ENCODE measurements at regions not wholly inside any gene's neighbourhood (a gene's known extent, or its start where the extent isn't known, plus 50 kb on each side); places are given as distances from the start of the nearest gene placed in this dataset.

DNA sequence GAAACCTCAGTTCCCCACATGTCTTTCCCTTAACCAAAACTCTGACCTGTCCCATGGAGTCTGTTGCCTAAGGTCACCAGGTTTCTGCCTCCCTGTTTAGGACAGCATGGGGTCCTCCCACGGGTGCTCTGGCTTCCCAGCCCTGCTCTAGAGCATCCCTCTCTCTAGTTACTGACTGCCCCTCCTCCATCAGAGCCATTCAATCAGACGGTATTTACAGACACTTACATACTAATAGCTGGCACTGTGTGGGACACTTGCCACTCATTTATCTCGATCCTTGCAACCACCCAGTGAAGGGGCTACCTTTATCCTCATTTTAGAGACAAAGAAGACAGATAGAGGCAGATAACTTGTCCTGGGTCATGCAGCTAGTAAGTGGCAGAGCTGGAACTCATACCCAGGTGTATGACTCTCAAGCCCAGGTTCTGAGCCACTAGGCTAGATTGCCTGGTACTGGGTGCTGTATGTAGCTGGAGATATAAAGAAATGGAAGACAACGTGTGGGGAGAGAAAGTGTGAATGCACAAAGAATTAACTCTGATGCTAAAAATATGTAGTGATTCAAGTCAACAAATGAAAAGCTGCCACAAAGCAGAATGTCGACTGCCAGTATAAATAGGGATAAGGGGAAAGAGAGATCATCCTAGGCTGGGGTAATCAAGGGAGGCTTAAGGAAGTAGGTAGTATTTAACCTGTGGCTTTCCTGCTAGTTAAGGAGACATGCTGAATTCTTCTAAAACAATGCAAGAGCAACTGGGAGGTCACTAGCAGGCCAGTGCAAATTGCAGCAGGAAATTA is 52.5 kb upstream of the PDE8B start:
- ATAC-seq (replicated peaks in 1 of 2) (no peak), DNase-seq (no peak)
- H3K27ac Mint-ChIP-seq: no peak overlapping the region
- peaks cover 30% of the 10 kb centered on the region for H3K4me1 Mint-ChIP-seq (ENCODE audit: low read depth)
- peaks cover 7% of the 10 kb centered on the region for H3K27me3 Mint-ChIP-seq (ENCODE audit: low read depth)
- no peaks in the 10 kb centered on the region for H3K9me3 Mint-ChIP-seq
- no peaks in the 10 kb centered on the region for H3K36me3 Mint-ChIP-seq (ENCODE audit: insufficient read depth in 2 of 2)
- H3K4me3 Mint-ChIP-seq: no peak overlapping the region

DNA sequence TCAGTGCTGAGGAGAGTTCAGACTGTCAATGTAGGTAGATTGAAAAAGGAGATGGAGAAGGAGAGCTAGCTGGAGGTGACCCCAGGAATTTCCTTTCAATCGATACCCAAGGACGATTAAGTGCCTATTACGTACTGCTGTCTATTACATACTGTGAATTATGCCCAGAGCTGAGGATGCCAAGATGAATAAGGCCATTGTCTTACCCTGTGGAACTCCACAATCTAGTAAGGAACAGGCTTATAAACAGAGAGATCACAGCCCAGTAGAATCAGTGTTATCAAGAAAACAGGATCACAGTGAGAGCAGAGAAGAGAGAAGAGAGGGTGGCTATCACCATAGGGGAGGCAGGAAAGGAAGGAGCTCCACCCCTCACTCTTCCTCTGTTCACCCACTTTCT is 54.1 kb upstream of the PDE8B start:
- no peak overlapping the region for H3K4me3 Mint-ChIP-seq
- no peaks in the 10 kb centered on the region for H3K36me3 Mint-ChIP-seq (ENCODE audit: insufficient read depth in 2 of 2)
- ATAC-seq (replicated peaks in 1 of 2) (no peak), DNase-seq (no peak)
- H3K27ac Mint-ChIP-seq: no peak overlapping the region
- H3K27me3 Mint-ChIP-seq (ENCODE audit: low read depth): peaks cover 7% of the 10 kb centered on the region
- peaks cover 30% of the 10 kb centered on the region for H3K4me1 Mint-ChIP-seq (ENCODE audit: low read depth)
- no peaks in the 10 kb centered on the region for H3K9me3 Mint-ChIP-seq

GRCh38 chr5:77155179-77155785 is 55.2 kb upstream of the PDE8B start:
- H3K4me3 Mint-ChIP-seq: peak overlapping the region in 1 of 2 donors; percentile 12
- H3K27ac Mint-ChIP-seq: no peak overlapping the region
- H3K4me1 Mint-ChIP-seq (ENCODE audit: low read depth): peaks cover 30% of the 10 kb centered on the region
- H3K9me3 Mint-ChIP-seq: no peaks in the 10 kb centered on the region
- peaks cover 7% of the 10 kb centered on the region for H3K27me3 Mint-ChIP-seq (ENCODE audit: low read depth)
- DNase-seq (peak; percentile 15 to 26), ATAC-seq (replicated peaks in 1 of 2) (peak; percentile 93 to 96)
- H3K36me3 Mint-ChIP-seq (ENCODE audit: insufficient read depth in 2 of 2): no peaks in the 10 kb centered on the region

- Mint-ChIP-seq H3K9me3 (no peaks in the 10 kb centered on the region), H3K4me3 (no peak overlapping the region), H3K4me1 (ENCODE audit: low read depth) (peaks cover 33% of the 10 kb centered on the region), H3K27me3 (ENCODE audit: low read depth) (peaks cover 7% of the 10 kb centered on the region), H3K27ac (no peak overlapping the region), H3K36me3 (ENCODE audit: insufficient read depth in 2 of 2) (no peaks in the 10 kb centered on the region)
- ATAC-seq (replicated peaks in 1 of 2) (no peak), DNase-seq (no peak)
These were observed 58.0 kb upstream of the PDE8B start for GRCh38 chr5:77152441-77152840.

- no peak overlapping the region for H3K27ac Mint-ChIP-seq
- no peaks in the 10 kb centered on the region for H3K36me3 Mint-ChIP-seq (ENCODE audit: insufficient read depth in 2 of 2)
- H3K9me3 Mint-ChIP-seq: no peaks in the 10 kb centered on the region
- H3K27me3 Mint-ChIP-seq (ENCODE audit: low read depth): peaks cover 7% of the 10 kb centered on the region
- H3K4me3 Mint-ChIP-seq: no peak overlapping the region
- ATAC-seq (replicated peaks in 1 of 2): no peak
- DNase-seq: no peak
- H3K4me1 Mint-ChIP-seq (ENCODE audit: low read depth): peaks cover 30% of the 10 kb centered on the region
These were observed 59.0 kb upstream of the PDE8B start for GRCh38 chr5:77151501-77151900.

- DNase-seq (no peak), ATAC-seq (replicated peaks in 1 of 2) (no peak)
- H3K9me3 Mint-ChIP-seq: no peaks in the 10 kb centered on the region
- no peak overlapping the region for H3K4me3 Mint-ChIP-seq
- no peak overlapping the region for H3K27ac Mint-ChIP-seq
- peaks cover 11% of the 10 kb centered on the region for H3K4me1 Mint-ChIP-seq (ENCODE audit: low read depth)
- H3K36me3 Mint-ChIP-seq (ENCODE audit: insufficient read depth in 2 of 2): no peaks in the 10 kb centered on the region
- peaks cover 5% of the 10 kb centered on the region for H3K27me3 Mint-ChIP-seq (ENCODE audit: low read depth)
These were observed 59.8 kb upstream of the ZBED3 start for GRCh38 chr5:77146896-77147295.

- DNase-seq (no peak), ATAC-seq (replicated peaks in 1 of 2) (no peak)
- H3K4me1 Mint-ChIP-seq (ENCODE audit: low read depth): peaks cover 11% of the 10 kb centered on the region
- no peaks in the 10 kb centered on the region for H3K9me3 Mint-ChIP-seq
- H3K36me3 Mint-ChIP-seq (ENCODE audit: insufficient read depth in 2 of 2): no peaks in the 10 kb centered on the region
- no peak overlapping the region for H3K4me3 Mint-ChIP-seq
- peaks cover 5% of the 10 kb centered on the region for H3K27me3 Mint-ChIP-seq (ENCODE audit: low read depth)
- peak overlapping the region; percentile 66 for H3K27ac Mint-ChIP-seq
These were observed 58.6 kb upstream of the ZBED3 start for GRCh38 chr5:77145666-77146065.

DNA sequence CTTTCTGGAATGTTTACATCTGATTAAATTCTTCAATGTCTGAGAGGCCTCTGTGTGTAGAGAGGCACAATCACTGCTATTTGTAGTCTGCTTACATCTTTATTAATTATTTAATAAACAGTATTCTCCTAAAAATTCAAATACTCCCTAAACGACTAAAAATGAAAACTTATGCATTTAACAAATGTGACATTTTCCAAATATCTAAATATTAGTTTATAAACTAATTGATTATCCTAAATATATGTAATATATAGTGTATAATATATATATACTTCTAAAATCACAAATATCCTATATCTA is 57.7 kb upstream of the ZBED3 start:
- ATAC-seq (replicated peaks in 1 of 2) (no peak), DNase-seq (no peak)
- no peak overlapping the region for H3K27ac Mint-ChIP-seq
- H3K4me3 Mint-ChIP-seq: no peak overlapping the region
- H3K9me3 Mint-ChIP-seq: no peaks in the 10 kb centered on the region
- H3K36me3 Mint-ChIP-seq (ENCODE audit: insufficient read depth in 2 of 2): no peaks in the 10 kb centered on the region
- peaks cover 11% of the 10 kb centered on the region for H3K4me1 Mint-ChIP-seq (ENCODE audit: low read depth)
- H3K27me3 Mint-ChIP-seq (ENCODE audit: low read depth): peaks cover 5% of the 10 kb centered on the region

GRCh38 chr5:77143998-77144836 is 57.1 kb upstream of the ZBED3 start:
- H3K4me1 Mint-ChIP-seq (ENCODE audit: low read depth): peaks cover 11% of the 10 kb centered on the region
- peaks cover 5% of the 10 kb centered on the region for H3K27me3 Mint-ChIP-seq (ENCODE audit: low read depth)
- DNase-seq: peak; percentile 66 to 69
- H3K36me3 Mint-ChIP-seq (ENCODE audit: insufficient read depth in 2 of 2): no peaks in the 10 kb centered on the region
- H3K27ac Mint-ChIP-seq: no peak overlapping the region
- no peaks in the 10 kb centered on the region for H3K9me3 Mint-ChIP-seq
- no peak overlapping the region for H3K4me3 Mint-ChIP-seq
- ATAC-seq (replicated peaks in 1 of 2): peak; percentile 59 to 65

- no peak overlapping the region for H3K27ac Mint-ChIP-seq
- H3K36me3 Mint-ChIP-seq (ENCODE audit: insufficient read depth in 2 of 2): no peaks in the 10 kb centered on the region
- H3K9me3 Mint-ChIP-seq: no peaks in the 10 kb centered on the region
- DNase-seq: no peak
- no peak overlapping the region for H3K4me3 Mint-ChIP-seq
- peaks cover 5% of the 10 kb centered on the region for H3K27me3 Mint-ChIP-seq (ENCODE audit: low read depth)
- no peak for ATAC-seq (replicated peaks in 1 of 2)
- H3K4me1 Mint-ChIP-seq (ENCODE audit: low read depth): peaks cover 2% of the 10 kb centered on the region
These were observed 53.3 kb upstream of the ZBED3 start for GRCh38 chr5:77140350-77140749.

DNA sequence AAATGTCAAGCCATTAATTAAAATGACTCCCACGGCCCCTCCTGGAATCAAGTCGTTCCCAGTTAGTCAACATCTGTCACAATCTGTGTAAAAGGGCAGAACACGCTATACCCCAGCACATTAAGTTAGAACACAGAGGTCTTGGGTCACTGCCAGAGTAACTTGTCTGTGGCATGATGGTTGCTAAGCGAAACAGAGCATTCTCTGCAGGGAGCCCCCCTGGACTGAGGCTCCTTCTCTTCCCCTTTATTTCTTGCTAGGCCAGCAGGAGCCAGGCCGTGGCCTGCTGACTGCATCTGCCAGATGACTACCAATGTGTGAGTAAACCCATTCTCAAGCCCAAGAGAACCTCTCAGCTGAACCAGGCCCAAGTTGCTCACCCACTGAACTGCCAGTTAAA is 51.9 kb upstream of the ZBED3 start:
- no peaks in the 10 kb centered on the region for H3K4me1 Mint-ChIP-seq (ENCODE audit: low read depth)
- no peak overlapping the region for H3K27ac Mint-ChIP-seq
- DNase-seq (no peak), ATAC-seq (replicated peaks in 1 of 2) (no peak)
- H3K4me3 Mint-ChIP-seq: no peak overlapping the region
- no peaks in the 10 kb centered on the region for H3K36me3 Mint-ChIP-seq (ENCODE audit: insufficient read depth in 2 of 2)
- H3K27me3 Mint-ChIP-seq (ENCODE audit: low read depth): peaks cover 3% of the 10 kb centered on the region
- no peaks in the 10 kb centered on the region for H3K9me3 Mint-ChIP-seq

Data from activated T-cell treated with anti-CD3 and anti-CD28 coated beads, Interleukin-2, amount 50 U/mL, for 72 hours (primary cell).